SK-N-MC (cell line): ENCODE measurements at regions not wholly inside any gene's neighbourhood (a gene's known extent, or its start where the extent isn't known, plus 50 kb on each side); places are given as distances from the start of the nearest gene placed in this dataset.
"Not testable (repeated sequence)": the region's sequence is repeated elsewhere in the genome, so short reads cannot be mapped to it uniquely, and the experiment has no call there.

Source experiments
- DNase-seq: peaks from one replicate; pipeline ENCODE4 v3.0.0-alpha.2; 2011; ENCODE audit warnings: low read depth, low spot score
- H3K27ac ChIP-seq: fragments of 200-600 bp; sonication (generic); 2 replicates; pipeline ENCODE4 v1.5.1; 2016; ENCODE audit warnings: mixed run types
- H3K36me3 ChIP-seq: fragments of 200-600 bp; sonication (generic); 2 replicates; pipeline ENCODE4 v1.6.1; 2017; ENCODE audit warnings: antibody characterized with exemption, low read length, mixed read lengths; ENCODE audit not compliant: insufficient read depth
- H3K4me3 ChIP-seq: fragments of 200-600 bp; sonication (generic); 2 replicates; pipeline ENCODE4 v1.5.1; 2016
- H3K9ac ChIP-seq: fragments of 200-600 bp; sonication (generic); 2 replicates; pipeline ENCODE4 v1.8.0; 2017; ENCODE audit warnings: mixed run types, mixed read lengths; ENCODE audit not compliant: insufficient read length
- H3K9me3 ChIP-seq: fragments of 200-600 bp; sonication (generic); 2 replicates; pipeline ENCODE4 v1.6.1; 2017; ENCODE audit warnings: low read depth, mild to moderate bottlenecking, antibody characterized with exemption, low read length, moderate library complexity, mixed read lengths
- EZH2 ChIP-seq: fragments of 200-600 bp; sonication (generic); IDR thresholded peaks from one replicate; pipeline ENCODE4 v1.6.1; 2017; ENCODE audit warnings: antibody characterized with exemption
- FOXP2 ChIP-seq: optimal IDR thresholded peaks from 2 replicates; pipeline ENCODE3; 2011; ENCODE audit warnings: mild to moderate bottlenecking, moderate library complexity; ENCODE audit not compliant: insufficient read depth; ENCODE audit errors: extremely low read length, control extremely low read depth
- POLR2AphosphoS5 ChIP-seq: IDR thresholded peaks from 2 replicates; pipeline ENCODE4 v1.6.1; 2012; ENCODE audit warnings: mild to moderate bottlenecking, low read depth, low read length, borderline replicate concordance

GRCh38 chr6:135600086-135600702 lies 102.7 kb upstream of the AHI1 start:
- Histone ChIP-seq H3K36me3 (no peaks in the 10 kb centered on the region), H3K27ac (no peak overlapping the region), H3K9ac (no peak overlapping the region), H3K9me3 (no peaks in the 10 kb centered on the region), H3K4me3 (no peak overlapping the region)
- no peak for DNase-seq
- TF ChIP-seq FOXP2, result no peak

- no peak for DNase-seq
- H3K9me3 ChIP-seq, result no peaks in the 10 kb centered on the region
- H3K9ac ChIP-seq, result no peak overlapping the region
- no peaks in the 10 kb centered on the region for H3K36me3 ChIP-seq
- no peak overlapping the region for H3K4me3 ChIP-seq
- no peak overlapping the region for H3K27ac ChIP-seq
- TF ChIP-seq EZH2, result no peak
- TF ChIP-seq FOXP2, result no peak
- no peak for TF ChIP-seq POLR2AphosphoS5
Measured at GRCh38 chr6:135600931-135601330, 103.4 kb upstream of the AHI1 start.

GRCh38 chr6:135601857-135602256 lies 104.3 kb upstream of the AHI1 start:
- TF ChIP-seq FOXP2 (no peak), EZH2 (no peak), POLR2AphosphoS5 (no peak)
- DNase-seq, result no peak
- H3K36me3 ChIP-seq, result no peaks in the 10 kb centered on the region
- H3K9ac ChIP-seq, result no peak overlapping the region
- H3K9me3 ChIP-seq, result no peaks in the 10 kb centered on the region
- no peak overlapping the region for H3K4me3 ChIP-seq
- no peak overlapping the region for H3K27ac ChIP-seq

GRCh38 chr6:135603249-135603648 lies 105.7 kb upstream of the AHI1 start:
- no peak overlapping the region for H3K27ac ChIP-seq
- H3K9me3 ChIP-seq, result no peaks in the 10 kb centered on the region
- H3K4me3 ChIP-seq, result no peak overlapping the region
- no peaks in the 10 kb centered on the region for H3K36me3 ChIP-seq
- no peak for DNase-seq
- no peak for TF ChIP-seq POLR2AphosphoS5
- no peak for TF ChIP-seq FOXP2
- no peak for TF ChIP-seq EZH2
- H3K9ac ChIP-seq, result no peak overlapping the region

- Histone ChIP-seq H3K9me3 (no peaks in the 10 kb centered on the region), H3K27ac (no peak overlapping the region), H3K4me3 (no peak overlapping the region), H3K9ac (no peak overlapping the region), H3K36me3 (no peaks in the 10 kb centered on the region)
- DNase-seq, result no peak
- TF ChIP-seq POLR2AphosphoS5 (no peak), FOXP2 (no peak)
Measured at GRCh38 chr6:135604035-135604860, 106.7 kb upstream of the AHI1 start.

- no peak overlapping the region for H3K9ac ChIP-seq
- DNase-seq, result no peak
- H3K9me3 ChIP-seq, result no peaks in the 10 kb centered on the region
- H3K36me3 ChIP-seq, result no peaks in the 10 kb centered on the region
- H3K4me3 ChIP-seq, result no peak overlapping the region
- no peak overlapping the region for H3K27ac ChIP-seq
- no peak for TF ChIP-seq POLR2AphosphoS5
- TF ChIP-seq FOXP2, result no peak
- TF ChIP-seq EZH2, result no peak
Measured at GRCh38 chr6:135605278-135605790, 107.8 kb upstream of the AHI1 start.

- H3K4me3 ChIP-seq, result no peak overlapping the region
- H3K36me3 ChIP-seq, result no peaks in the 10 kb centered on the region
- no peak overlapping the region for H3K27ac ChIP-seq
- H3K9ac ChIP-seq, result no peak overlapping the region
- H3K9me3 ChIP-seq, result no peaks in the 10 kb centered on the region
- TF ChIP-seq POLR2AphosphoS5, result no peak
- TF ChIP-seq FOXP2, result no peak
- TF ChIP-seq EZH2, result no peak
- DNase-seq, result no peak
Measured at GRCh38 chr6:135606392-135606791, 108.9 kb upstream of the AHI1 start.

- H3K36me3 ChIP-seq, result no peaks in the 10 kb centered on the region
- DNase-seq, result no peak
- no peak overlapping the region for H3K4me3 ChIP-seq
- H3K9me3 ChIP-seq, result no peaks in the 10 kb centered on the region
- no peak overlapping the region for H3K27ac ChIP-seq
- TF ChIP-seq POLR2AphosphoS5 (no peak), FOXP2 (no peak), EZH2 (no peak)
- H3K9ac ChIP-seq, result no peak overlapping the region
Measured at GRCh38 chr6:135608031-135608430, 110.5 kb upstream of the AHI1 start.

GRCh38 chr6:135610192-135610591 lies 112.7 kb upstream of the AHI1 start:
- not testable (repeated sequence) for DNase-seq, H3K36me3 ChIP-seq, H3K9me3 ChIP-seq, H3K4me3 ChIP-seq, H3K27ac ChIP-seq, H3K9ac ChIP-seq
